A549 (cell line): ENCODE measurements at regions not wholly inside any gene's neighbourhood (a gene's known extent, or its start where the extent isn't known, plus 50 kb on each side); places are given as distances from the start of the nearest gene placed in this dataset.

Experiments
- ATAC-seq, 2 experiments: fragments of 200-7000 bp in 1 of 2; fragments of >200 bp in 1 of 2; cut with Nextera tagmentation in 1 of 2; cut with Tn5 transposase in 1 of 2; 3 replicates each; pipeline versions ENCODE4 v1.8.0 to v1.9.1; 2018 to 2020; ENCODE audit warnings: mild to moderate bottlenecking in 1 of 2, moderate library complexity in 1 of 2
- CTCF ChIA-PET: fragments of 300-600 bp; sonication (Branson Sonifier 250); formaldehyde crosslinking; extraction: SDS; loops from one replicate; lab custom pipeline; 2021; ENCODE audit warnings: antibody characterized with exemption, inconsistent platforms; lab: Yijun Ruan, JAX
- POLR2A ChIA-PET: fragments of 350-600 bp; formaldehyde crosslinking; extraction: SDS; loops from one replicate; lab custom pipeline; 2021; ENCODE audit warnings: antibody characterized with exemption, inconsistent platforms; lab: Yijun Ruan, JAX
- DNase-seq, 2 experiments: peaks; one replicate each; pipeline versions ENCODE4 v3.0.0 to v3.0.0-alpha.2; 2011 to 2016; ENCODE audit warnings: low read depth in 1 of 2, low spot score in 1 of 2
- FAIRE-seq: peaks from 2 replicates; lab custom pipeline; 2011; peaks lifted over from hg19 to GRCh38; lab: Jason Lieb, UNC
- H3K27ac ChIP-seq, 2 experiments: fragments of >200 bp; sonication (Bioruptor Twin); formaldehyde crosslinking; 3 replicates each; pipeline ENCODE4 v1.5.1; 2016 to 2017
- H3K4me1 ChIP-seq: fragments of >200 bp; sonication (Bioruptor Twin); formaldehyde crosslinking; 3 replicates; pipeline ENCODE4 v1.6.1; 2016
- H3K4me2 ChIP-seq: fragments of >200 bp; sonication (Bioruptor Twin); formaldehyde crosslinking; 3 replicates; pipeline ENCODE4 v1.6.1; 2016
- H3K4me3 ChIP-seq: fragments of >200 bp; sonication (Bioruptor Twin); formaldehyde crosslinking; 3 replicates; pipeline ENCODE4 v1.5.1; 2016
- H3K9me3 ChIP-seq: fragments of >200 bp; sonication (Bioruptor Twin); formaldehyde crosslinking; 3 replicates; pipeline ENCODE4 v1.6.1; 2016
- CTCF ChIP-seq: fragments of >200 bp; sonication (Bioruptor Twin); formaldehyde crosslinking; IDR thresholded peaks from 3 replicates; pipeline ENCODE4 v1.5.1; 2016
- E2F6 ChIP-seq: IDR thresholded peaks from 2 replicates; pipeline ENCODE4 v1.6.1; 2012; ENCODE audit warnings: low read depth, borderline replicate concordance
- EHF ChIP-seq: fragments of 250-450 bp; sonication (Bioruptor Pico); IDR thresholded peaks from 2 replicates; pipeline ENCODE4 v1.5.0; 2020; ENCODE audit warnings: mild to moderate bottlenecking
- ELK1 ChIP-seq: fragments of 150-350 bp; IDR thresholded peaks from 2 replicates; pipeline ENCODE4 v1.6.1; 2014; ENCODE audit warnings: low read depth, mild to moderate bottlenecking, low read length
- EP300 ChIP-seq, 2 experiments: fragments of >200 bp; sonication (Bioruptor Twin); formaldehyde crosslinking; IDR thresholded peaks; 2 replicates in 1 of 2; 3 replicates in 1 of 2; pipeline ENCODE4 v1.6.1; 2016 to 2017
- FOSL2 ChIP-seq, 2 experiments: fragments of 450-650 bp in 1 of 2; fragments of >200 bp in 1 of 2; sonication (Bioruptor Twin) in 1 of 2; formaldehyde crosslinking; IDR thresholded peaks; 2 replicates each; pipeline versions ENCODE4 v1.5.0 to v1.6.1; 2016 to 2020; ENCODE audit warnings: mild to moderate bottlenecking in 1 of 2, moderate library complexity in 1 of 2
- FOXS1 ChIP-seq: fragments of 250-450 bp; sonication (Bioruptor Pico); IDR thresholded peaks from 2 replicates; pipeline ENCODE4 v1.5.0; 2020; ENCODE audit warnings: mild to moderate bottlenecking, moderate library complexity
- HDAC2 ChIP-seq: fragments of 200-600 bp; sonication (generic); IDR thresholded peaks from 2 replicates; pipeline ENCODE4 v1.6.1; 2016
- HES2 ChIP-seq: fragments of >200 bp; sonication (Bioruptor Twin); formaldehyde crosslinking; IDR thresholded peaks from 2 replicates; pipeline ENCODE4 v1.6.1; 2016
- HEYL ChIP-seq: fragments of 250-450 bp; sonication (Bioruptor Pico); IDR thresholded peaks from 2 replicates; pipeline ENCODE4 v1.8.0; 2021; ENCODE audit warnings: mild to moderate bottlenecking, moderate library complexity
- HMGXB4 ChIP-seq: fragments of 250-450 bp; sonication (Bioruptor Pico); IDR thresholded peaks from 2 replicates; pipeline ENCODE4 v1.5.0; 2021; ENCODE audit warnings: mild to moderate bottlenecking, moderate library complexity, borderline replicate concordance
- HOXB5 ChIP-seq: fragments of 250-450 bp; sonication (Bioruptor Pico); IDR thresholded peaks from 2 replicates; pipeline ENCODE4 v1.5.0; 2020; ENCODE audit warnings: mild to moderate bottlenecking, moderate library complexity
- JUN ChIP-seq, 2 experiments: fragments of >200 bp; sonication (Bioruptor Twin); formaldehyde crosslinking; IDR thresholded peaks; 2 replicates in 1 of 2; 3 replicates in 1 of 2; pipeline ENCODE4 v1.6.1; 2016 to 2017
- JUNB ChIP-seq: fragments of >200 bp; sonication (Bioruptor Twin); formaldehyde crosslinking; IDR thresholded peaks from 2 replicates; pipeline ENCODE4 v1.6.1; 2016
- KDM1A ChIP-seq: fragments of 200-600 bp; sonication (generic); IDR thresholded peaks from 2 replicates; pipeline ENCODE4 v1.6.1; 2016; ENCODE audit warnings: low read depth, mild to moderate bottlenecking
- MAFK ChIP-seq: fragments of 450-650 bp; IDR thresholded peaks from 2 replicates; pipeline ENCODE4 v1.6.1; 2014; ENCODE audit not compliant: partially characterized antibody
- NPAS2 ChIP-seq: fragments of 250-450 bp; sonication (Bioruptor Pico); IDR thresholded peaks from 2 replicates; pipeline ENCODE4 v1.8.0; 2022; ENCODE audit warnings: mild to moderate bottlenecking, moderate library complexity, borderline replicate concordance
- PBX3 ChIP-seq: IDR thresholded peaks from 2 replicates; pipeline ENCODE4 v1.6.1; 2012
- PHF8 ChIP-seq: fragments of 200-600 bp; sonication (generic); IDR thresholded peaks from 2 replicates; pipeline ENCODE4 v1.6.1; 2016; ENCODE audit warnings: low read depth, mild to moderate bottlenecking, antibody characterized with exemption, moderate library complexity, borderline replicate concordance
- POLR2A ChIP-seq: IDR thresholded peaks from 2 replicates; pipeline ENCODE4 v1.6.1; 2012; ENCODE audit warnings: mild to moderate bottlenecking, low read length
- SREBF2 ChIP-seq: fragments of 450-650 bp; IDR thresholded peaks from 2 replicates; pipeline ENCODE4 v1.6.1; 2014; ENCODE audit warnings: mild to moderate bottlenecking, moderate library complexity
- TFCP2L1 ChIP-seq: fragments of 250-450 bp; sonication (Bioruptor Pico); IDR thresholded peaks from 2 replicates; pipeline ENCODE4 v1.5.0; 2021; ENCODE audit warnings: mild to moderate bottlenecking
- USF2 ChIP-seq: fragments of 450-650 bp; IDR thresholded peaks from 2 replicates; pipeline ENCODE4 v1.6.1; 2014; ENCODE audit warnings: antibody characterized with exemption
- ZFP36 ChIP-seq: fragments of 450-650 bp; IDR thresholded peaks from 2 replicates; pipeline ENCODE4 v1.6.1; 2014; ENCODE audit warnings: borderline replicate concordance; ENCODE audit not compliant: partially characterized antibody
- ZSCAN20 ChIP-seq: fragments of 250-450 bp; sonication (Bioruptor Pico); IDR thresholded peaks from 2 replicates; pipeline ENCODE4 v1.8.0; 2022; ENCODE audit warnings: mild to moderate bottlenecking, moderate library complexity
- WGBS: methylation state at CpG from one replicate; pipeline ENCODE4 v1.1.6; 2017; ENCODE audit errors: missing lambda C conversion rate; 5-methylcytosine and 5-hydroxymethylcytosine counted together

- no peak overlapping the region for H3K4me2 ChIP-seq
- H3K9me3 ChIP-seq, result no peaks in the 10 kb centered on the region
- H3K4me3 ChIP-seq, result no peak overlapping the region
- no peak for ATAC-seq
- no peaks in the 10 kb centered on the region for H3K4me1 ChIP-seq
- DNase-seq, result no peak
- no peak for FAIRE-seq
- POLR2A ChIA-PET, result no interaction called here
- CTCF ChIA-PET, result no interaction called here
- TF ChIP-seq MAFK (no peak), FOXS1 (CRISPR knock-in tag) (no peak), HES2 (no peak), HMGXB4 (no peak), TFCP2L1 (CRISPR knock-in tag) (no peak), POLR2A (no peak), JUN (IDR thresholded peaks at IDR 0.05) (no peak), E2F6 (no peak)
- 35% methylated on average over 6 of the region's 6 CpGs for WGBS
- H3K27ac ChIP-seq, result no peak overlapping the region
Measured at GRCh38 chr2:2922156-2922555, 455.5 kb downstream of the EIPR1 start.

- CTCF ChIA-PET, result no interaction called here
- POLR2A ChIA-PET, result no interaction called here
- no peaks in the 10 kb centered on the region for H3K4me1 ChIP-seq
- DNase-seq (no peak), FAIRE-seq (no peak)
- no peak overlapping the region for H3K4me3 ChIP-seq
- H3K9me3 ChIP-seq, result no peaks in the 10 kb centered on the region
- TF ChIP-seq PBX3 (no peak), SREBF2 (no peak), PHF8 (no peak), NPAS2 (CRISPR knock-in tag) (no peak), FOSL2 (IDR thresholded peaks at IDR 0.05) (no peak), FOSL2 (CRISPR knock-in tag; IDR thresholded peaks at IDR 0.05) (no peak), JUN (IDR thresholded peaks at IDR 0.05) (no peak), EP300 (IDR thresholded peaks at IDR 0.05) (no peak), HOXB5 (no peak), ZFP36 (no peak), FOXS1 (CRISPR knock-in tag) (no peak), USF2 (no peak), JUNB (no peak), KDM1A (no peak), ELK1 (no peak), HEYL (CRISPR knock-in tag) (no peak), HDAC2 (no peak), EHF (no peak), CTCF (no peak), ZSCAN20 (no peak)
- TF ChIP-seq, all 56 proteins: peak for 0
- 31% methylated on average over 14 of the region's 16 CpGs for WGBS
- Histone ChIP-seq H3K4me2 (no peak overlapping the region), H3K27ac (no peak overlapping the region)
- no peak for ATAC-seq
Measured at GRCh38 chr2:2921011-2921720, 456.5 kb downstream of the EIPR1 start.
